GM23248 (cell line): ENCODE measurements at regions not wholly inside any gene's neighbourhood (a gene's known extent, or its start where the extent isn't known, plus 50 kb on each side); places are given as distances from the start of the nearest gene placed in this dataset.

Experiments
- DNase-seq: peaks from one replicate; pipeline ENCODE4 v3.0.0-alpha.2; 2015
- H2AFZ ChIP-seq: fragments of 200-600 bp; sonication (generic); 2 replicates; pipeline ENCODE4 v1.6.1; 2016; ENCODE audit warnings: antibody characterized with exemption
- H3F3A ChIP-seq: fragments of 200-600 bp; sonication (generic); 2 replicates; pipeline ENCODE4 v1.6.1; 2016; ENCODE audit warnings: mild to moderate bottlenecking, antibody characterized with exemption, mixed run types; ENCODE audit not compliant: insufficient read depth
- H3K27ac ChIP-seq: fragments of 200-600 bp; sonication (generic); 2 replicates; pipeline ENCODE4 v1.5.1; 2016; ENCODE audit warnings: mild to moderate bottlenecking
- H3K27me3 ChIP-seq: fragments of 200-600 bp; sonication (generic); replicated peaks from 2 replicates; pipeline ENCODE4 v1.6.1; 2016; ENCODE audit warnings: mild to moderate bottlenecking; ENCODE audit not compliant: insufficient read depth
- H3K36me3 ChIP-seq: fragments of 200-600 bp; sonication (generic); 2 replicates; pipeline ENCODE4 v1.6.1; 2016; ENCODE audit warnings: low read depth, mild to moderate bottlenecking
- H3K4me1 ChIP-seq: fragments of 200-600 bp; sonication (generic); 2 replicates; pipeline ENCODE4 v1.6.1; 2016; ENCODE audit warnings: mild to moderate bottlenecking; ENCODE audit not compliant: insufficient read depth
- H3K4me2 ChIP-seq: fragments of 200-600 bp; sonication (generic); one replicate; pipeline ENCODE4 v1.6.1; 2016; ENCODE audit warnings: mild to moderate bottlenecking; ENCODE audit not compliant: unreplicated experiment
- H3K4me3 ChIP-seq: fragments of 200-600 bp; sonication (generic); 2 replicates; pipeline ENCODE4 v1.5.1; 2016; ENCODE audit warnings: mild to moderate bottlenecking
- H3K79me2 ChIP-seq: fragments of 200-600 bp; sonication (generic); 2 replicates; pipeline ENCODE4 v1.6.1; 2016; ENCODE audit warnings: mild to moderate bottlenecking; ENCODE audit not compliant: insufficient read depth
- H3K9ac ChIP-seq: fragments of 200-600 bp; sonication (generic); 2 replicates; pipeline ENCODE4 v1.6.1; 2016; ENCODE audit warnings: mild to moderate bottlenecking
- H3K9me2 ChIP-seq: fragments of 200-600 bp; sonication (generic); 2 replicates; pipeline ENCODE4 v1.6.1; 2016; ENCODE audit warnings: mixed run types, mild to moderate bottlenecking, moderate library complexity; ENCODE audit not compliant: insufficient read depth
- H3K9me3 ChIP-seq: fragments of 200-600 bp; sonication (generic); one replicate; pipeline ENCODE4 v1.6.1; 2017; ENCODE audit warnings: low read depth
- H4K20me1 ChIP-seq: fragments of 200-600 bp; sonication (generic); 2 replicates; pipeline ENCODE4 v1.6.0; 2016; ENCODE audit not compliant: insufficient read depth
- EZH2 ChIP-seq: fragments of 200-600 bp; sonication (generic); IDR thresholded peaks from 2 replicates; pipeline ENCODE4 v1.6.1; 2018; ENCODE audit warnings: antibody characterized with exemption, mild to moderate bottlenecking; ENCODE audit not compliant: insufficient read depth, poor library complexity, severe bottlenecking
- EZH2phosphoT487 ChIP-seq: fragments of 200-600 bp; sonication (generic); IDR thresholded peaks from 2 replicates; pipeline ENCODE4 v1.6.1; 2018; ENCODE audit warnings: antibody characterized with exemption, moderate library complexity, mild to moderate bottlenecking, low read depth; ENCODE audit not compliant: insufficient read depth
- WGBS, 2 experiments: methylation state at CpG; one replicate each; pipeline ENCODE4 v1.1.6; 2015 to 2017; ENCODE audit warnings: low lambda C conversion rate in 2 of 2, low coverage in 1 of 2; ENCODE audit errors: missing lambda C conversion rate in 2 of 2; 5-methylcytosine and 5-hydroxymethylcytosine counted together
- in situ Hi-C: fragments of 300-500 bp; cut with MboI; formaldehyde crosslinking; loops from 2 replicates; pipeline ENCODE4 v1.15.0; 2020

DNA sequence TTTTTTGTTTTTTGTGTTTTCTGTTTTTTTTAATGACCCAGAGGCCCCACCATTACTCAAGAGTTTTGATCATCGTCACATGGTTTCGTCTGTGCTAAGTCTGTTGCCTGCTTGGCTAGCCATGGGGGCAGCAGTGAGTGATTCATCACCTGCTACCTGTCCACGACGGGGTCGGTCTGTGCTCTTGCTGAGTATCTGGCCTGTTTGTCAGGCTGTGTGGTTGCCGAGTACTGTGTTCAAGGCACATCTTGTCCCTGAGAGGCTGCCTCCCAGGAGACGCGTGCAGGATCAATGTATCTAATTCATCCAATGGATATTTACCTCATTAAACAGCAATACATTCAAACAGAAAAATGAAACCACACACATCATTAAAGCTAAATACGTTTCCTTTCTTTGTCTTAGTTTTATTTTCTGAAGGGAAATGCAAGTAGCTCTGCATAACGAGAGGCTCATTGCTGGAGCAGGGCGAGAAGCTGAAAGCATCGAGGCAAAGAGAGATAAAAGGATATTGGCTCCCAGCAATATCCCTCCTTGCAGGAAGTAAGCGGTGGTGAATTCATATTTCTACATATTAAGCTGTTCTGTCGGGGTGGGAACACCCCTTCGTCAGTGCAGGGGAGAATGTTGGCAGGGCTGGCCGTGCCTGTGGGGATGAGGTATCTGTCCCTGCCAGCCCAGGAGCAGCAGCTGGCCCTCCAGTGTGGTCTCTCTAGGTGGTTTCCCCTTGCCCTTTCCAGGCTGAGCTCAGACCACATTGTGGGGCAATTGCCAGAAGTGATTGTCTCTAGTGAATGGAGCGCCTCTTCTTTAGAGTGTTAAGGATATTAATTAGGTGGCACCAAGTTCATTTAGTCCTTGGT, 166.2 kb upstream of the ASIC2 start:
- WGBS, 2 experiments, result 39 to 42% methylated on average over 17 of the region's 17 CpGs

DNA sequence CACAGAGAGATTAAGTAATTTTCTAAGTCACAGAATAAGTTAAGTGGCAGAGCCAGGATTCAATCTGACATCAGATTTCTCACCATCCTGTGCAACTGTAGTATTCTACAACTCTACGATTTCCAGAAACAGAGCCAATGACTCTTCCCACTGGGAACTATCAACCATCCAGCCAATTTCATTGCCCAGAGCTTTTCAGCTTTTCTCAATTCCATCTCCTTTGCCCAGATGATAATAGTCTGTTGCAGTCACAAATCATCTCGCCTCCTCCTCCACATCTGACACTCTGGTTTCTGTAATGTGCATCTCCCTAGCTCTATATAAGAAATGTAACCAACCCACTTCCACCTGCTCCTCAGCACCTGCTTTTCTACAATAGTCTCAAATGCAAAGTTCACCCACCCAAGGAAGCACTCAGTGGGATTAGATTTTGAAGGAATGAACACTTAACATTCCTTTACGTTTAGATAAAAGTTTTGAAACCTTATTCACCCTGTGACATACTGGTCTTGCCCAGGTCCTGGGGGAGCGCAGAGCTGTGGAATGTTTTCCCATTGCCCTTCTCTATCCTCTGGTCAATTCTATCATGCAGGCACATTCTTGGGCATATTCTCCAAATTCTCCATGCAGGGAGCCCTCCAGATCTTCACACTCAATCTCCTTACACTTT, 167.8 kb upstream of the ASIC2 start:
- no peak overlapping the region for H3K9ac ChIP-seq
- H3K36me3 ChIP-seq, result no peaks in the 10 kb centered on the region
- H3K27ac ChIP-seq, result no peak overlapping the region
- no peaks in the 10 kb centered on the region for H3K9me3 ChIP-seq
- no peak overlapping the region for H3K4me2 ChIP-seq
- H3K9me2 ChIP-seq, result no peaks in the 10 kb centered on the region
- H2AFZ ChIP-seq, result no peak overlapping the region
- TF ChIP-seq EZH2 (no peak), EZH2phosphoT487 (no peak)
- 30 to 34% methylated on average over 4 of the region's 4 CpGs for WGBS, 2 experiments
- H3K4me1 ChIP-seq, result no peaks in the 10 kb centered on the region
- in situ Hi-C loops, result no loop called here
- DNase-seq, result no peak
- H4K20me1 ChIP-seq, result no peaks in the 10 kb centered on the region
- no peak overlapping the region for H3K4me3 ChIP-seq
- no peaks in the 10 kb centered on the region for H3K79me2 ChIP-seq
- H3K27me3 ChIP-seq, result peaks cover 4% of the 10 kb centered on the region; the same call in 1 of the 2 replicates
- H3F3A ChIP-seq, result no peaks in the 10 kb centered on the region

More for the DNA sequence above, 166.2 kb upstream of the ASIC2 start:
- H3F3A ChIP-seq, result no peaks in the 10 kb centered on the region
- H3K9me2 ChIP-seq, result no peaks in the 10 kb centered on the region
- no peak overlapping the region for H3K4me2 ChIP-seq
- in situ Hi-C loops, result no loop called here
- H3K27ac ChIP-seq, result no peak overlapping the region
- H3K9ac ChIP-seq, result no peak overlapping the region
- no peaks in the 10 kb centered on the region for H3K79me2 ChIP-seq
- no peak overlapping the region for H3K4me3 ChIP-seq
- no peaks in the 10 kb centered on the region for H3K36me3 ChIP-seq
- TF ChIP-seq EZH2, result no peak
- no peak for TF ChIP-seq EZH2phosphoT487
- H3K27me3 ChIP-seq, result peaks cover 4% of the 10 kb centered on the region; the same call in 1 of the 2 replicates
- H3K4me1 ChIP-seq, result no peaks in the 10 kb centered on the region
- no peak for DNase-seq
- H2AFZ ChIP-seq, result no peak overlapping the region
- no peaks in the 10 kb centered on the region for H3K9me3 ChIP-seq
- H4K20me1 ChIP-seq, result no peaks in the 10 kb centered on the region

DNA sequence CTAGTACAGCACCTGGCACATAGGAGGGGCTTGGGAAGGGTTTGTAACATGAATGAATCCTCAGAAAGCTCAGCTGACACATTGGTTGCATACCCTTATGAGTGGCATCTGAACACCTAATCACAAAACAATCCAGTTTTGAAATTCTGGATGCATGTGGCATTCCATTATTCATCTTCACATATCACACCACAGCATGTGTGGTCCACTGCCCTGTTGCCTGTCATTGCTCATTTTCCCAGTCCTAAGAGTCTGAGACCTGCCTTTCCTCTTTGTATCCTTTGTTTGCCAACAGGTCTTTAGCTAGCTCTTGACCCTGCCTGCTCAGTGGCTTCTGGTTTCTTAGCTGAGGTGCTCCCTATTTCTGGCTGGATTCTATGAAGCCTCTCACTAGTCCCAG, 170.8 kb upstream of the ASIC2 start:
- H3K27me3 ChIP-seq, result no peaks in the 10 kb centered on the region; the same call in 1 of the 2 replicates
- no peaks in the 10 kb centered on the region for H3K4me1 ChIP-seq
- no peaks in the 10 kb centered on the region for H3F3A ChIP-seq
- H3K27ac ChIP-seq, result no peak overlapping the region
- H3K9me3 ChIP-seq, result no peaks in the 10 kb centered on the region
- H3K36me3 ChIP-seq, result no peaks in the 10 kb centered on the region
- DNase-seq, result no peak
- H3K79me2 ChIP-seq, result no peaks in the 10 kb centered on the region
- in situ Hi-C loops, result no loop called here
- TF ChIP-seq EZH2 (no peak), EZH2phosphoT487 (no peak)
- H3K4me3 ChIP-seq, result no peak overlapping the region
- H2AFZ ChIP-seq, result no peak overlapping the region
- H3K9ac ChIP-seq, result no peak overlapping the region
- no peaks in the 10 kb centered on the region for H3K9me2 ChIP-seq
- H3K4me2 ChIP-seq, result no peak overlapping the region
- H4K20me1 ChIP-seq, result no peaks in the 10 kb centered on the region

DNA sequence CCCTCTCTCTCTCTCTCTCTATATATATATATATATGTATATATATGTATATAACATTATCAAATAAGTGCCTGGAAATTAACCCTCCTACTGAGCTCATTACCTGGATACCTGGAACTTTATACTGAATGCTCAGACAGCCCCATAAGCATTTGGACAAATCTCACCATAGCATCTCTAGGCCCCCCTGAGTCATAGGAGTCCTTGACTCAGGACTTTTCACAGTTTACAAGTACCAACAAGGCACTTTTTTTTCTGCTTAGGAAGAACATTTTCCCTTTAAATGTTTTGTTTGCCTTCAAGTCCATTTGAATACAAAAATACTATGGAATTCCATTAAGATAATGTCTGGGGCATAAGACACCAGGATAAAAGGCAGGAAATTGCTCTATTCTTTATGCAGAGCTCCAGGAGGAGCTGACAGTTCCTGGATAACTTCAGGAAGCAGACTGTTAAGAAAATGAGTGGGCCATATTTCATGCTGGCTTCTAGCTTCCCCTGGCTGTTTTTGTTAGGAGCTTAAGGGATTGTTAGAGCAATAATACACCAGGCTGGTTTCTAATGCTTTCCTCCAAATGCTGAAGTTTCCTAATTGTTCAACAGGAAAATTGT, 171.7 kb upstream of the ASIC2 start:
- TF ChIP-seq EZH2phosphoT487 (no peak), EZH2 (no peak)

More for the DNA sequence above, 171.7 kb upstream of the ASIC2 start:
- no peak overlapping the region for H3K4me2 ChIP-seq
- no peaks in the 10 kb centered on the region for H4K20me1 ChIP-seq
- H2AFZ ChIP-seq, result no peak overlapping the region
- H3K9ac ChIP-seq, result no peak overlapping the region
- no peaks in the 10 kb centered on the region for H3K36me3 ChIP-seq
- in situ Hi-C loops, result no loop called here
- peaks cover 6% of the 10 kb centered on the region; the same call in 1 of the 2 replicates for H3K4me1 ChIP-seq
- DNase-seq, result no peak
- H3K27ac ChIP-seq, result no peak overlapping the region
- H3K79me2 ChIP-seq, result no peaks in the 10 kb centered on the region
- H3K27me3 ChIP-seq, result no peaks in the 10 kb centered on the region; the same call in 1 of the 2 replicates
- H3K9me2 ChIP-seq, result no peaks in the 10 kb centered on the region
- no peaks in the 10 kb centered on the region for H3K9me3 ChIP-seq
- H3K4me3 ChIP-seq, result no peak overlapping the region
- H3F3A ChIP-seq, result peaks cover 3% of the 10 kb centered on the region
